Right cardiac atrium (tissue), 5 donors: ENCODE measurements at regions not wholly inside any gene's neighbourhood (a gene's known extent, or its start where the extent isn't known, plus 50 kb on each side); places are given as distances from the start of the nearest gene placed in this dataset.
"Not testable (repeated sequence)": the region's sequence is repeated elsewhere in the genome, so short reads cannot be mapped to it uniquely, and the experiment has no call there.

Experiments
- ATAC-seq, 2 donors: fragments of 200-7000 bp; cut with Tn5 transposase; one replicate each; pipeline versions ENCODE4 v1.8.0 to v1.9.1; 2020; ENCODE audit warnings: moderate library complexity in 2 of 2, mild to moderate bottlenecking in 1 of 2
- DNase-seq, 3 donors: peaks; one replicate each; pipeline ENCODE4 v3.0.0-alpha.2; 2020
- H3K27ac ChIP-seq: one replicate; pipeline ENCODE4 v1.5.1; 2013; ENCODE audit warnings: mild to moderate bottlenecking, low read length, control low read depth, moderate library complexity
- H3K27me3 ChIP-seq: one replicate; pipeline ENCODE4 v1.6.1; 2013; ENCODE audit not compliant: control insufficient read depth, insufficient read depth
- H3K4me1 ChIP-seq: one replicate; pipeline ENCODE4 v1.6.1; 2013; ENCODE audit warnings: low read length; ENCODE audit not compliant: control insufficient read depth, insufficient read depth
- H3K4me3 ChIP-seq: one replicate; pipeline ENCODE4 v1.5.1; 2013; ENCODE audit warnings: low read length, control low read depth
- H3K9me3 ChIP-seq: one replicate; pipeline ENCODE4 v1.6.1; 2013; ENCODE audit warnings: low read length; ENCODE audit not compliant: control insufficient read depth
- WGBS: extraction: QIAGEN DNeasy Blood & Tissue Kit; methylation state at CpG from one replicate; pipeline ENCODE4 v1.1.7; 2013; 5-methylcytosine and 5-hydroxymethylcytosine counted together
- intact Hi-C, 4 donors: fragments of 100-400 bp; cut with DNase I; formaldehyde crosslinking; loops; one replicate each; pipeline versions ENCODE4 v1.11.0 to v1.14.0; 2022 to 2023
- donor health status: healthy with polysubstance abuse.
- donor health status: DM: no; HTN: yes; CAD: no.
- donor health status: DM: no; HTN: no; CAD: no.
- donor health status: DM: no; HTN: yes; CAD: no; lungs with severe emphysema.
- donor health status: DM: yes; HTN: yes; CAD: no.

DNA sequence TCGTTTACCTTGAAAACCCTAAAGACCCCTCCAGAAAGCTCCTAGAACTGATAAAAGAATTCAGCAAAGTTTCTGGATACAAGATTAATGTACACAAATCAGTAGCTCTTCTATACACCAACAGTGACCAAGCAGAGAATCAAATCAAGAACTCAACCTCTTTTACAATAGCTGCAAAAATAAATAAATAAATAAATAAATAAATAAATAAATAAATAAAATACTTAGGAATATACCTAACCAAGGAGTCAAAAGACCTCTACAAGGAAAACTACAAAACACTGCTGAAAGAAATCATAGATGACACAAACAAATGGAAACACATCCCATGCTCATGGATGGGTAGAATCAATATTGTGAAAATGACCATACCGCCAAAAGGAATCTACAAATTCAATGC is 186.8 kb upstream of the EOLA2 start:
- H3K4me1 ChIP-seq, ATAC-seq, H3K4me3 ChIP-seq, DNase-seq, H3K9me3 ChIP-seq, H3K27me3 ChIP-seq, H3K27ac ChIP-seq: not testable (repeated sequence)
- 90% methylated on average over 2 of the region's 2 CpGs for WGBS
- intact Hi-C loops, result loop anchor here in 1 of 4 donors (10.0 kb wide), 1 partner anchor 560 kb away; no protein-coding TSS in a partner anchor

DNA sequence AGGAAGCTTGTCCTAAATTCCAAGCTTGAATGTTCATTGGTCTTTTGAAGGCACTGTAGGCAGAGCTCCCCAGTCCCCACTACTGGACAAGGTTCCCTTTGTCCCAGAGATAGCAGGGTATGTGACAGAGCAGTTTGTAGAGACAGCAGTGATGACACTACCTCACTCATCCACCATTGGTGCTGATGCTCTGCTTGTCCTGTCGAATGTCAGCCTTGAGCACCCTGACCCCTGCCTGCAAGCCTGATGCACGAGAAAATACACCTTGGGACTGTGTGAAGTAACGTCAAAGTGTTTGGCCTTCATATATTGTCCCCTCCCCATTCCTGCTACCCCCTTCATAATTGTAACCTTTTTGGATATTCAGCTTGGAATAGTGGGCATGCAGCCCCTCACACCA is 188.9 kb upstream of the EOLA2 start:
- H3K27me3 ChIP-seq, result no peaks in the 10 kb centered on the region
- H3K27ac ChIP-seq, result no peak overlapping the region
- ATAC-seq (no peak), DNase-seq (no peak)
- intact Hi-C loops, result loop anchor here in 1 of 4 donors (10.0 kb wide), 1 partner anchor 558 kb away; no protein-coding TSS in a partner anchor
- H3K9me3 ChIP-seq, result no peaks in the 10 kb centered on the region
- WGBS, result 84% methylated on average over 3 of the region's 3 CpGs
- no peak overlapping the region for H3K4me3 ChIP-seq
- no peaks in the 10 kb centered on the region for H3K4me1 ChIP-seq

DNA sequence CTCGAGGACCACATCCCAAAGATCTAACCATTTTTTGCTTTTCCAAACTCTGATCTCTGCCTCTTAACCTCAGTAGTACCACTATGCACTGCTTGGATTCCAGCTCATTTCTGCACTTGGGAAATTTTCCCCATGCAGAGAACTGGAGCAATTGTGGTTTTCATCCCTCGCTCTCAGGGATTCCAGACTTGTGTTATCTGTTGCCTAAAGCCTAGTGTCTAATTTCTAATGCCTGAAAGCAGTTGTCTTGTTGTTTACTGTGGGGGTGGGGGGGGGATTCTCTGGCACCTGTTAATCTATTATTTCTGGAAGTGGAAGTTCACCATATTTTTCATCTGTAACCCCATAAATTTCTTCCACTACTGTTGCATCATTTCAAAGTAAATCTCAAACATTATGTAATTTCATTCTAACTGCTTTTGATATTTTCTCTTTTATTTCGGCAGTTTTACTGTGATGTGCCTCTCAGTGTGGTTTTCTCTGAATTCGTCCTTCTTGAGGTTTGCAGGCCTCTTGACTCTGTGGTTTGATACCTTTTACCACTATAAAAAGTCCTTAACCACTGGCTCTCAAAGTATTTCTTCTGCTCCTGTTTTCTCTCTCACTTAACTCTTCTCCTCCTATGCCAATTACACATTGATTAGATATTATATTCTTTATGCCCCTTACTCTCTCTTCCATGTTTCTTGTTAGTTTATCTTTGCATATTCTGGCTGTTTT is 205.6 kb upstream of the EOLA2 start:
- Histone ChIP-seq H3K27ac (no peak overlapping the region), H3K4me3 (no peak overlapping the region), H3K9me3 (no peaks in the 10 kb centered on the region), H3K27me3 (no peaks in the 10 kb centered on the region), H3K4me1 (peaks cover 2% of the 10 kb centered on the region)
- ATAC-seq (no peak), DNase-seq (no peak)
- 83% methylated on average over 4 of the region's 4 CpGs for WGBS
- intact Hi-C loops, result no loop called here

DNA sequence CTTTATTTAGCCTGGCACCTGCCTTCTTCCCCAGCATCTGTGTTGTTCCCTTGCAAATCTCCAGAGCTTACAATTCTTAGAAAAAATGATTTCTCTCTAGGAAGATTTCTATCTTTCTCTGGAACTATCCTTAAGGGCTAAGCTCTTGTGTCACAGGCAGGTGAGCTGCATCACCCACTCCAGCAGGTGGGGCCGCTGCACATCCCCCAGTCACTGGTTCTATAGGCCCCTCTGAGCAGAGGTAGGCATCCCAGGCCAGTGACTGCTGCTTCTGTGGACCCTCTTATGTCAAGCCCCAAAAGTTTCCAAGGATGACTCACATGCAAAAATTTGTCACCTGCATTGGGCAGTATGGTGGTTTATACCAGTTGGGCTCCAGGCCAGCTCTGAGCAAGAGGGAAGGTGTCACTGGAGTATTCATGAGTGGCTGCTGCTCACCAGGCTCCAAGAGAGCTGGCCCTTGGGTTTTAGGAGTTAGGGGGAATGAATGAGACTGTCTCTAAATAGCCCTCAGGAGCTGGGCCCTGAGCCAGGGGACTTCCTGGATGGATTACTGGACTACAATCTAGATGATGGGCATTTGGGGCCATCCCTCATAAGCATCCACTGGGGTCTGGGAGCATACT is 208.1 kb upstream of the EOLA2 start:
- Histone ChIP-seq H3K4me1 (peaks cover 2% of the 10 kb centered on the region), H3K9me3 (no peaks in the 10 kb centered on the region), H3K27ac (no peak overlapping the region), H3K27me3 (no peaks in the 10 kb centered on the region), H3K4me3 (no peak overlapping the region)
- DNase-seq (peak in 1 of 3 donors; percentile 28), ATAC-seq (peak in 1 of 2 donors; percentile 58)
- WGBS, result 100% methylated on average over 1 of the region's 1 CpG
- intact Hi-C loops, result no loop called here

DNA sequence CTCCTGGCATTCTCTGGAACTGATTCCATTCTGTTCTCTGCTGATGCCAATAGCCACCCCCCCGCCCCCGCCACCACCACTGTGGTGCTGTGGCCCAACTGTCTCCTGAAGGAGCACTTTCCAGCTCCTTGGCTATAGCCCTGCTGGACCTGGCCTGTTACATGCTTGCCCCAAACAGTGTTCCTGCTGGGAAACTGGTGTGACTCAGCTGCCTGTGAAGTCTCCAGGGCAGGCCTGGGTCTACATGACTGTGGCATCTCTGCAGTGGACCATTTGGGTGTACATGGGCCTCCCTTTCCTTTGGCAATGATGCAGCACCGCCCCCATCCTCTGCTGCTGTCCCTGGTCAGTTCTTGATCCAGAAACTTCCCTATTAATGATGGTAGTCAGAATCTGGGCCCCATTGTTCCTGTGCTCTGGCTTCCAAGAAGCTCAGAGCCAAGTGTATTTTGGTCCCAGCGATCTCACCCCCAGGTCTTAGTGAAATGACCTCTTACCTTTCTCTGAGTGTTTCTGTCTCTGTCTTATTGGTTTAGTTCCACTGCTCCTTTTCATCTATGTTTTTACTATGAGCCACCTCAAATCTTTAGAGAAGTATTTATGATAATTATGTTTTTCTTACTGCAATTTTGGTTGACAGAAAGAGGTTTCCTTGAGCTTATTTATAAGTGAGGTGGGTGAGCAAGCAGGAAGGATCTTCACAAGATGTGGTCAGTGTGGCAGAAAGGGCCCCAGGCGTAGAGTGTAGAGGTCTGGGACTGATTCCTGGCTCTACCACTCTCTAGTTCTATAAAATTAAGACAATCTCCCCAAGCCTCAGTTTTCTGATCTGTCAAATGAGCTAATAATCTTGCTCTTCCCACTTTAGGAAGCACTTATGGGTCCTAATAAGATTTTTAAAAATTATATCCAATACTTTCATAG is 210.7 kb upstream of the EOLA2 start:
- no peak for ATAC-seq
- no peak overlapping the region for H3K27ac ChIP-seq
- no peak for DNase-seq
- H3K27me3 ChIP-seq, result no peaks in the 10 kb centered on the region
- WGBS, result 74% methylated on average over 5 of the region's 5 CpGs
- H3K4me1 ChIP-seq, result peaks cover 2% of the 10 kb centered on the region
- H3K9me3 ChIP-seq, result no peaks in the 10 kb centered on the region
- no peak overlapping the region for H3K4me3 ChIP-seq
- intact Hi-C loops, result no loop called here

GRCh38 chrX:150150076-150150779 is 211.9 kb upstream of the EOLA2 start:
- Histone ChIP-seq H3K27ac (no peak overlapping the region), H3K27me3 (no peaks in the 10 kb centered on the region), H3K9me3 (no peaks in the 10 kb centered on the region), H3K4me1 (peaks cover 2% of the 10 kb centered on the region), H3K4me3 (no peak overlapping the region)
- WGBS, result 38% methylated on average over 4 of the region's 4 CpGs
- intact Hi-C loops, result no loop called here
- ATAC-seq, result peak in 1 of 2 donors; percentile 19
- peak in 2 of 3 donors; percentile 27 to 59 for DNase-seq

DNA sequence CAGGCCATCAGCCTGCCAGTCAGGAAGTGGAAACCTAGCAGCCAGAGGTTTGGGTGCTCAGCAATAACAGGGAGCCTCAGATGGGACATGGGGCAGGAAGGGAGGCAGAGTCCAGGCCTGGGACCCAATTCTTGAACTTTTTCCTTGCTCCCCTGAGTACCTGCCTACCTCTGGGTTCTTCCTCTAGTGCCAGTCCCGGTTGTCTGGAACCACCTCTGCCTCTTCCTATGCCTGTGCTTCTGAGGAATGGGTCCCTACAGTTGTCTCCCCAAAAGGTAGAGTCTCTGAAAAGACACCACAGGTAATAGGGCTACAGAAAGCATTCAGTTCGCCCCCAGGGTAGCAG is 212.4 kb upstream of the MAMLD1 start:
- no peak for DNase-seq

DNA sequence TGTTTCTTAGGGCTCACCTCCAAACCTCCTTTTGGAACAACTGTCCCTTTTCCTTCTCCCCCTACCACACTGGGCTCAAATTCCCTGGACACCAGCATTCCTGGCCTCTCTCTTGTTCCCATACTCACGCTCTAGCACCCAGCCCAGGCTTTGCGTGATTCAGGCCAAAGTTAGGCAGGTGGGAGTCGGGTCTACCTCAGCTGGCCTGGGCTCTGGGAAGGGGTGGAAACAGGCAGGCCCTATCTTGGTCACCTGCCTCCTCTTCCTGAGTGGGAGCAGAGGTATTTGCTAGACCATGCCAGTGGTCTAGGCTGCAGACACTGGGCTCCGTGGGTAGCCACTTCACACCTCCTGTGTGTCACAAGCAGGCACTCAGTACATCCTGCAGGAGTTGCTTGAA is 211.1 kb upstream of the MAMLD1 start:
- DNase-seq (no peak), ATAC-seq (no peak)
- Histone ChIP-seq H3K4me3 (no peak overlapping the region), H3K27ac (no peak overlapping the region), H3K9me3 (no peaks in the 10 kb centered on the region), H3K27me3 (no peaks in the 10 kb centered on the region), H3K4me1 (peaks cover 2% of the 10 kb centered on the region)
- intact Hi-C loops, result no loop called here
- WGBS, result 95% methylated on average over 4 of the region's 4 CpGs

More for the DNA sequence above, 212.4 kb upstream of the MAMLD1 start:
- no peak for ATAC-seq
- intact Hi-C loops, result no loop called here
- Histone ChIP-seq H3K27ac (no peak overlapping the region), H3K9me3 (no peaks in the 10 kb centered on the region), H3K4me3 (no peak overlapping the region), H3K27me3 (no peaks in the 10 kb centered on the region), H3K4me1 (peaks cover 2% of the 10 kb centered on the region)
- 97% methylated on average over 2 of the region's 2 CpGs for WGBS

- DNase-seq (no peak), ATAC-seq (no peak)
- H3K27me3 ChIP-seq, result no peaks in the 10 kb centered on the region
- H3K27ac ChIP-seq, result no peak overlapping the region
- H3K4me3 ChIP-seq, result no peak overlapping the region
- peaks cover 2% of the 10 kb centered on the region for H3K4me1 ChIP-seq
- intact Hi-C loops, result no loop called here
- H3K9me3 ChIP-seq, result no peaks in the 10 kb centered on the region
- WGBS, result 95% methylated on average over 2 of the region's 2 CpGs
These were observed 210.6 kb upstream of the MAMLD1 start for GRCh38 chrX:150152546-150152945.

DNA sequence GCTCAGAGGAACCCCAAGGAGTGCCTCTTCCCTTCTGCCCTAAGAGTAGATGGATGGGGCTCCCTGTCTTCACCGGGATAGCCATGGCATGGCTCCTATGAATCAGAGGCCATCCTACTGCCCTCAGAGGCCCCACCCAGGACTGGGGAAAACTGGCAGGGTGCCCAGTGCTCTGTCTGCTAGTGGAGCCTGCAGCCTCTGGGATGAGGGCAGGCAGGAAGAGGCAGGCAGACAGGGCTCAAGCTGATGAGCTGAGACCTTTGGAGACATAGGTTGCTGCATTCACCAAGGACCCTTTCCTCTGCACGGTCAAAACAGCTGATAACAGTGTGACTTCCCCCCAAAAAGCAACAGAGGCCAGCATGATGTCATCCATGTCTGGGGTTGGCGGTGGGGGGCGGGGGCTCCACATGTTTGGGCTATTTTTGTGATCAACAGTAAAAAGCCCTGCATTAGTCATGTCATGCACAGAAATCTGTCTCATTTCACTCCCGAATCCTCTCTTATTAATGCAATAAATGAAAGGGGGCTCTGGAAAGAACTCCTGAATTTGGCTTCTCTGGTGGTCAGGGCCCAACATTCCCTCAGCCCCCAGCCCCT is 207.6 kb upstream of the MAMLD1 start:
- ATAC-seq, result peak; percentile 54 to 75
- intact Hi-C loops, result no loop called here
- peaks cover under 1% of the 10 kb centered on the region for H3K4me1 ChIP-seq
- peak; percentile 65 to 79 (median 72) for DNase-seq
- H3K9me3 ChIP-seq, result no peaks in the 10 kb centered on the region
- WGBS, result 37% methylated on average over 5 of the region's 5 CpGs
- no peaks in the 10 kb centered on the region for H3K27me3 ChIP-seq
- H3K4me3 ChIP-seq, result no peak overlapping the region
- H3K27ac ChIP-seq, result no peak overlapping the region
